NCI-H1930 (cell line): ENCODE measurements at regions not wholly inside any gene's neighbourhood (a gene's known extent, or its start where the extent isn't known, plus 50 kb on each side); places are given as distances from the start of the nearest gene placed in this dataset.

Source experiments
- DNase-seq, 2 experiments: peaks; one replicate each; lab custom pipeline; 2025; lab: John Stamatoyannopoulos, UW

DNA sequence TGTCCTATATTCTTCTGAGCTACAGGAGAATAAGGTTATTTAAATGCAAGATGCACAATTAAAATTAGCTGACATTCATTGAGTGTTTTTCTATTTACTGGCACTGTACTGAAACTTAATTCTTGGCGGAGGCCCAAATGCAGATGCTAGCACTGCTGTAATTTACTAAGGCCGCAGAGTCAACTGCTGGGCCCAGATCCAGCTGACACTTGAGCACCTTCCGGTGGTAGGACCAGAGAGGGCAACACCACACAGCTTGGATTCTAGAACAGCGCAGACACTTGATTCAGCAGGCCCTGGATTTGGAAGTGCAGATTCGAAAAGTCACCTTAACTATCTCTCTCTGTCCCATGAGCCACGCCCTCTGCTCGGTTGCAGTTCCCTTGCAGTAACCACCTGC, 228.6 kb upstream of the TMEM72 start:
- no peak for DNase-seq

DNA sequence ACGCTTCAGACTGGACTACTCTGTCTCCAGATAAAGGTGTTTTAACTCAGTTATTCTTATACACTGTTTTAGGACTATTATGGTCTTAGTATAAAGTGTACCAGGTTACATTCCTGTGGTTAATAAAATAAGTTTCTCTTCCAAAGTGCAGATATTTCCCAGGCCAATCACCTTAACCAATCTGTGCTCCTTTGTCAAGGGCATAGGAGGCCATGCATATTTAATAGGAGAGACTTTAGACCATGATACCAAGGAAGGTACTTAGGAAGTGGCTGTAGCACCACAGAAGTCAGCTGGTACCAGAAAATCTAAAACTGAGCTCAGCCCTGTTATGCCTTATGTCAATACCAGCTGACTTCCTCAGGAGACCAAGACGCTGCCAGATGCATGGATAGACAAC, 226.5 kb upstream of the TMEM72 start:
- DNase-seq, result no peak

DNA sequence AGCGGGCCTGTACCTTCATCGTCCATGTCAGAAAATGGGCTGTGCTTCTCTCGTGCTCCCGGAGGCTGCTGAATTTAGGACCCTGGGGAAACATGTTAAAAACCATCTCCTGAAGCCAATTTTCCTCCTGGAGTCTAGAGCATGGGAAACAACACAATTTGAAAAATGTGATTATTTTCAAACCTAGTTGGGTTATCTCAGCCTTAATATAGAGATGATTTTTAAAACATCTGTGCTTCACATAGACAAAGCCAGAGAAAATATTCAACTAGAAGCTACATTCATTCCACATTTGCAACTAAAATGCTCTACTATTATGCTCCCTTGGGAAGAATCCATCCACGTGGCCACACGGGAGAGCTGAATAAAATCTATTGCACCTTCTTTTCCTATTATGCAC, 225.9 kb upstream of the TMEM72 start:
- no peak for DNase-seq

DNA sequence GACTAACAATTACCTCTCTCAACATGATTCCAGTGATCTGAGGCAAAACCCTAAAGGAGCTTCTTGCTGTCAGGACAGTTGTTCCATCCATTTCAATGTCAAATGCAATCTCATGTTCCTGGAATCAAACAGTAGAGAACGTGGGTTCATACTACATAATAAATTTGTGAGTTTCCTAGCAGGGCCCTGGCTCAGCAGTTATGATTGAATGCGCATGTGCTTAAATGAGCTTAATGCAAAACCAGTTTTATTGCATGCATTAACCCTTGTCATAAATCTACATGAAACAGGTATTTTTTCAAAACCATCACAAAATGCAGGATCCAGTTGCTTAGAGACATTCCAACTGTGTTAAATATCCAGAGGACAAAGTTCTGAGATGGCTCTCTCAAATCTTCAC, 225.4 kb upstream of the TMEM72 start:
- no peak for DNase-seq

DNA sequence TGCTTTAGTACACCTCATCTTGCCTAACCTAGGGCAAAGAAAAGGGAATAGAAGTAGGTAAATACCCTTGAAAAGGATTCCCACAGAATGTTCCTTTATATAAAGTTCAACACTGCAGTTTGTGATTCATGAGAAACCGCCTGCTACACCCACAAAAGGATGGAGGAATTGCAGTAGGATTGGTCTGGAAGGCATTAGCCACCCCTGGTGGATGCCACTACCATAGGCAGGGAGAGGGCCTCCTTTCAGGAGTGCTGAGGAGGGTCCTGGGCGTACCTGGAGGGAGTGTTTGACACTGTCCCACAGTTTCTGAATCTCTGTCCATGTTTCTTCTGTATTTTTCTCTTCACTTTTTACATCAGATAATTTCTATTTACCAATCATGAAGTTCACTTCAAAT, 221.8 kb upstream of the TMEM72 start:
- no peak for DNase-seq

DNA sequence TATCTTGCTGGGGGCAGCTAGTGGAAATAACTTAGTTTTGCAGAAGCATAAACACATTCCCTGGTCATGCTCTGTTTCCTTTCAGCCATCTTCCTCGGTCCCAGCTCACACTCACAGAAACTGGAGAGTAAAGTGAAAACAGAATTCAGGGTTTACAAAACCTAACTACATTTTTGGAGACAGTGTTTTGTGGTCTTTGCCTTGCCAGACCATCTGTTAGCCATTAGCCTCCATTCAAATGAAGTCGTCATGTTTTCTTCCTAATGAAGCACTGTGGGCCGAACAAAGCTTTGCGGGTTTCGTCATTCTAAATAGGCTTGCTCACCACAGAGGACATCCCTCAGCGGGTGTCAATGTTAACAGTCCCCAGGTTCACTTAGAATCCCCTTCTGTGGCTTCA, 214.6 kb upstream of the TMEM72 start:
- no peak for DNase-seq

DNA sequence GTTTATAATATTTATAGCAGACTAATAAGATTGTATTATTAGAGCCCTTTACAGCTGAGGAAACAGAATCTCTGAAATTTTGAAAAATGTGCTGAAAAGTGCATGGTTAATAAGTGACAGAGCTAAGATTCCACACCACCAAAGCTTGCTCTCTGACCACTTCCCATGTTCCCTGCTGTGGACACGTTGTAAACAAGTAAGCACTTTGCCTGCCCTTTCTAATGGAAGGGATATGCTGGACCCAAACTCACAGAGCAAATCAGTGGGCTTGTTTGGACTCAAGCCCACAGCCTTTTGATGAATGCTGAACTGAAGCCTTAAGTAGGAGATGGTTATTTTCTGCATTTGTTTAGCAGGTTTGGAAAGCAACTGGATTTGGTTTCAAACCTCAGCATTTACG, 214.0 kb upstream of the TMEM72 start:
- no peak for DNase-seq

DNA sequence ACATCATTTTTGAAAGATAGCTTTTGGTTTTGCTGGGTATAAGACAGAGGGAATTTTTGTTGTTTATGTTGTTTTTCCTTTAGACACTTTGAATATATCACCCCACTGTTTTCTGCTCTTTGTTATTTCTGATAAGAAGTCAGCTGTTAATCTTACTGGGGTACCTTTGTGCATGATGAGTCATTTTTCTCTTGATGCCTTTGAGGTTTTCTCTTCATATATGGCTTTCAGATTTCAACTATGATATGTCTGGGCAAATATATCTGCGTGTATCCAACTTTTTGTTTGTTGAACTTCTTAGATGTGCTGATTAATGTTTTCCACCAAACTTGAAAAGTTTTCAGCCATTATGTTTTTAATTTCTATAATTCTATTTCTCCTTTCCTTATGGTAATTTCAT, 208.6 kb upstream of the TMEM72 start:
- no peak for DNase-seq

DNA sequence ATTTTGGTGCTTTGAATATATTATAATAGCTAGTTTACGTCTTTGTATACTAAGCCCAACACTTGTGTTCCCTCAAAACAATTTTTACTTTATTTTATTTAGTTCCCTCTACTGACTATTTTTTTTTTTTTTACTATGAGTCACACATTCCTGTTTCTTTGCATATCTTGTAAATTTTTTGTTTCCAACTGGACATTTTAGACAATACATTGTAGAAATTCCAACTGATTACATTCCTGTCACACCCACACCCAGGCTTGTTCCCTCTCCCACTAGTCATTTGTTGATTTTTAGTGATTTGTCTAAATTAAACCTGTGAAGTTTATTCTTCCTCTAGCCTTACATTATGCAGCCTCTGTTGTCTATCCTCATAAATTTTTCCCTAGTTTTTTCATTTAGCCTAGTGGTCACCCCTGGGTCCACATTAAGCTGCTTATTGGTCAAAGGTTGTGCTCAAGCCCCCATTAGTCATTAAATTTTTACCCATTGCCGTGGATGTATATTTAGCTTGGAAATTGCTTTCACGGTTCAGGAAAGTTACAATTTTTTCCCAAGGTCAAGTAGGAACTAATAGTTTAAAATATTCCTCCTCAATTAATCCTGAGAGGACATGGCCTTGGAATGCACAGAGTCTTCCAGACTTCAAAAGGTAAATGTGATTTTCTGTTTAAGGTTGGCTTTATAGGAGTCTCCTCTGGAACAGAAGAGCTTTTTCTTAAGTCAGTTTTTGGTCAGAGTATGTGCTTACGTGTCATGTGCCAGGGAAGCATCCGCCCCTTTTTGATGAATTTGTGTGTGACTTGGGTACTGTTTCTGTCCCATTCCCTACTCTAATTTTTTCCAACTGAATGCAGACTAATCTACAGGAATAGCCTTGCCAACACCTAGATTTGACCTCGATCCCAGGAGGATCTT, 207.6 kb upstream of the TMEM72 start:
- no peak for DNase-seq

DNA sequence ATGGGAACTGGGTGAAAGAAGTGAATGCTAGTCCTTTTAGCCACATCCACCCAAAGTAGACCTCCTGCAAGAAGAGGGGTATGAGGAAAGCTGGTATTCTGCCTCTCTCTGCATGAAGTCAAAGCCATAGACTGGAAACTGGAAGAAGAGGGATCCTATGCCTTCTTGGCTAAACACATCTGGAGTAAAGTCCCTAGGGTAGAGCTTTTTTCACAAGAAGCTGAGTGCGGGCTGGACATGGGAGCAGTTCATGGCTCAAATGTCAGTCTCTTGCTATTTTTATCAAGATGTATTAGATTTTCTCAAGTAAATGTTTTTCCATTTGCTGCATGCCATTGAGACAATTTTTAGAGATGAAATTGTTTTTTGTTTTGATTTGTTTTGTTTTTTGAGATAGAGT, 206.5 kb upstream of the TMEM72 start:
- no peak for DNase-seq

DNA sequence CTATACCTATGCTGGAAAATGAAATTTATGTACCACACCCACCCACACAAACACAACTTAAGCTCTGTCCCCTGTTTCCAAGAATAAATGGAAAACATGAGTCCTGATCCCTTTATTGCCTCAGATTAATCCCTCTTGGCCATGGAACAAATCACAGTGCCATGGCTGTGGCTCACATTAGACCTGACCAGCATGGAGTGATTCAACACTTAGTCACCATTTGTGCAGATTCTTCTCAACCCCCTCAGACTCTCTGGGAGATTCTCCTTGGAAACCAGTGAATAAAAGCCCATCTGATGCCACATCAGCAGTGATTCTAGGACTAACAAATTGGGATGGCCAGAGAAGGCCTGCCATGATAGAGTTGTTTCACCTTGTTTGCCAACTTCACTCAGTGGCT, 204.4 kb upstream of the TMEM72 start:
- DNase-seq, result no peak

DNA sequence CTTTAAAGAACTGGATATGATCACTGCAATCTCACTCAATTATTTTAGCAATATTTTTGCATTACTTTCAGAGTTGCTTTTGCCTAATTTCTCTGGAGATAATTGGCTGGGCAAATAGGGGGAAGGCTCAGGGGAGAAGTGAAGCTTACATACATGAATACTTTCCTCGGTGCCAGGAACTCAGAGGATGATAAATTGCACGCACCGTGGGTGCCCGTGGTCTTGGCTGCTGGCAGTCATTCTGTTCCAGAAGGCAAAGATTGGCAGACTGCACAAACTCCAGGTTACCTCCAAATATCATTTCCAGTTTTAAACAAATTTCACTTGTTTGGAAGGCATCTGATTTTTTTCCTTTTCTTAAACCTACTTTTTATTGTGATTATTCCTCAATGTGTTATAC, 197.8 kb upstream of the TMEM72 start:
- no peak for DNase-seq

DNA sequence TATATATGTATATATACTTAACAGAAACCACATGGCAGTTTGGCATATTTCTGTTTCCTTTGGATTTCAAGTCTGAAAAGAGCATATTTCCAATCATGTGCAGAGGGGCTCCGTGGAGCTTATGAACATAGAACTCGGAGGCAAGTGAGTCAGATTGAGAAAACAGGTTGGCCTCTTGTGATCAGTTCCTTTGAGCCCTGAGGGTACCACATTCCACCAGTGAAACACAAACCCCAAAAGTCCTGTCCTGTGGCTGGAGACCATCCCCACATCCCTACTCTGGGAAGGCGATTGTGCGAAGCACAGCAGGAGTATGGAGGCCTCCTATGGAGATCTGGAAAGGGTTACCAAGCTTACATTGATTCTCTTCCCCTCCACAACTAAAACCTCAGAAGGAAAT, 196.7 kb upstream of the TMEM72 start:
- DNase-seq, result no peak

DNA sequence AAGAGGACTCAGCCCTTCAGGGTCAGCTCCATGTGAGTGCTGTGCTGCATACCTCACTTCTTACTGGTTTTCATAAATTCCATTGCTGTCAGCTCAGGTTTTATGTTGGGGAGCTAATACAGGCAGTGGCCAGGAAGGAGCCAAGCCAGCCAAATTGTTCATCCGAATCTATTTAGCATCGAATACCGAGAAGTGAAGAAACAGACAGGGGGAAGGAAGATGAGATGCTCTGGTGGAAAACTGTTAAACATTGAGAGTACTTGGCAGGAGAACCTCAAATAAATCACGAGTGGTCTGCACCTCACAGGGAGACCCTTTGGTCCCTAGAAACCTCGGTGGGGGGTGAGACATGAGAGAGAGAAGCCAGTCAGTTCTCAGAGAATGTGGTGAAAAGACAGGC, 196.0 kb upstream of the TMEM72 start:
- DNase-seq, result no peak

DNA sequence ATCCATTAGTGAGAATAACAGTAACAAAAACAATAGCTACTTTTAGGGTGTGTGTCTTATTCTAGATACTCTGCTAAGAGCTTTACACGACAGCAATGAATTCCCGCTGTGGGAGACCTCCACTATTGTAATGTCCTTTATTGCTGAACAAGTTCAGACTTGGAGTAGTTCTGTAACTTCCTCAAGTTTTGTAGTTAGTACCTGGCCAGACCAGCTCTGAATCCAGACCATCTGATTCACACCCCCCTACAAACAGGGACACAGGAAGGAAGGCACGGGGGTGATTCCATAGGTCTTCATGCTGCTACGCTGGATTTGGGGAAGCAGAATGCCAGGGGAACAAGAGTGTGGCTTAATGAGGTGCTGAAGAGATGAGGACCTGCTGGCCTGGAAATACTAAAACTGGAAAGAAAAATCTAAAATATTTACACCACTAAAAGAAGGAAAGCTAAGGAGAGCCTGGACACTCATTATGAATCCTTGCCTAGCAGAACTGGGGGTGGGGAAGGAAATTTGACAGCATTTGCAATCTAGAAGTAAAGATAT, 194.6 kb upstream of the TMEM72 start:
- DNase-seq, result no peak

DNA sequence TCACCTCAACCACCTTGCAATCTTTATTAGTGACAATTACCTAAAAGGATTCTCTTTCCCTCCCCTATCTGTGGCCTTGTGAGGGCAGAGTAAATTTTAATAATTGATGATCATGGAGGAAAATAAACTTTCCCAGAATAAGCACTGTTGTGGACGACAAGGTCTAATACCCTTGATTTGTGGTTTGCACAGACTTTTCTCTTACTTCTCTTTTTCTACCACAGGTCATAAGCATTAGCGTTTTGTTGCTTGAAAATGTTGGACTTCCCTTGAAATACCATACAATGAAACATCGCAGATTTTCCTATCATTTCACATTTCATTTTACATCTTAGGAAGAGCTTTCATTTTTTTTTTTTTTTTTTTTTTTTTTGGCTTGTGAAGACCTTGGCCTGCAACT, 188.1 kb upstream of the TMEM72 start:
- no peak for DNase-seq

DNA sequence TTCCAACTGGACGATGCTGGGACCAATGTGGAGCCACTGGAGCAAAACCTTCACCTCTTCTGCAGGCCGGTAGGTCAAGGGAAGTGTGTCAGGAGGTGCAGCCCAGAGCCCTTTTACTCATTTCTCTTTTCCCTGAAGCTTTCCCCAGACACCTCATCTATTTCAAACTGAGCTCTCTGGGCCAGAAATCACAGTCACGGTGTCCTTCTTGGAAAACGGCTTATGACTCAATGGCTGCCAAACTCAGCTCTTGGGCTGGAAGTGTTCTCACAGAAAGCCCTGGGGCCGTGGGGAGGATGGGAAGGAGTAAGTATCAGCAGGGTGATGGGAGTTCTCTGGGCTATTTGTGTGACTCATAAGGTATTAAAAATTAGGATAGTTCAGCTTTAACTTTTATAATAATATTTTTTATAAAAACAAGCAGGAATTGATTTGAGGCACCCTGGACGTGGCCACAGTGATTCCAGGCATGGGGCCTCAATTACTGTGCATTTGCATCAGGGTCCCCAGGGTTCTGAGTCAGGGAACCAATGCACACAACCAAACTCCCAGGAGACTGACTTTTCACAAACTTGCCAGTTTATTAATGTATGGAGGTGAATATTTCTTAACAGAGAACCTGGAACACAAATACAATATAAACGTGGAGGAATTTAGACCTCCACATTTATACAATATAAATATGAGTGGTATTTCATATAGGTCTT, 187.4 kb upstream of the TMEM72 start:
- no peak for DNase-seq

DNA sequence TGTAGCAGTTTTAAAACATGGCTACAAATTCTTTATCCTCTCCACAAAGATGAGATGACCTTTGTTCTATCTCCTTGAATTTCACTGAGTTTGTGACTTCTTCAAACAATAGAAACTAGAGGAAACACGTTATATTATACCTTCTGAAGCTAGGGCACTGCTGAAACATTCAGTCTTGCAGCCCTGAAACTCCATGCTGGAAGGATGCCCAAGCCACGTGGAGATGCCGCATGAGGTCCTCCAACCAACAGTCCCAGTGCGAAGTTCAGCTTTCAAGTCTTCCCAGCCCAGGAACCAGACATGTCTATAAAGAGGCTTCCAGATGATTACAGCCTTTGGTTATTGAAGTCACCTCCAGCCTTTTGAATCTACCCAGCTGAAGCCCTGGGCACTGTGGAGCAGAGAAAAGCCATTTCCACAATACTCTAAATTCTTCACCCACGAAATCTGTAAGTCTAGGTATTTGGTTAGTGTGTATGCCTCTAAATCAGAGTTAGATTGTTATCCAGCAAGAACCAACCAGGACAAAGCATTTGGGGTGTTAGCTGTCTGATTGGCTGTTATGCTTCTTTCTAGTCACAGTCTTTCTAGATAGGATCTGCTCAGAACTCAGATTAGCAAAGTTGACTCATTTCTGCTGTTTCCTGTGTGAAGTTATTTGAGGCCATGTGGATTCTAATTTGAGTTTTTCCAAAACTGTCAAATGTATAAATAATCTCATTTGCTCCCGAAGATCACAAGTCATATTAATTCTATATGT, 186.5 kb upstream of the TMEM72 start:
- DNase-seq, result no peak

DNA sequence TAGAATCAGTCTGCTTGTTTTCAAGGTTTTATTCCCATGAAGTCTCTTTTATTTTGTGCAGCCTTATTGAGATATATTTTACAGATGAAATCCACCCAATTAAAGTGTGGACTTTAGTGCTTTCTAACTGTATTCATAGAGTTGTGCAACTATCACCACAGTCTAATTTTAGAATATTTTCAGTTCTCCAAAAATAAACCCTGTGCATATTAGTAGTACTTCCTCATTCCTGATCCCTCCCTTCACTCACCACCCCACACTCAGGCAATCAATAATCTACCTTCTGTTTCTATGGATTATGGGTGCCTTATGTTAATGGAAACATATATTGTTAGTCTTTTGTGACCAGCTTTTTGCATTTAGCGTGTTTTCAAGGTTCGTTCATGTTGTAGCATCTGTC, 185.7 kb upstream of the TMEM72 start:
- DNase-seq, result no peak

DNA sequence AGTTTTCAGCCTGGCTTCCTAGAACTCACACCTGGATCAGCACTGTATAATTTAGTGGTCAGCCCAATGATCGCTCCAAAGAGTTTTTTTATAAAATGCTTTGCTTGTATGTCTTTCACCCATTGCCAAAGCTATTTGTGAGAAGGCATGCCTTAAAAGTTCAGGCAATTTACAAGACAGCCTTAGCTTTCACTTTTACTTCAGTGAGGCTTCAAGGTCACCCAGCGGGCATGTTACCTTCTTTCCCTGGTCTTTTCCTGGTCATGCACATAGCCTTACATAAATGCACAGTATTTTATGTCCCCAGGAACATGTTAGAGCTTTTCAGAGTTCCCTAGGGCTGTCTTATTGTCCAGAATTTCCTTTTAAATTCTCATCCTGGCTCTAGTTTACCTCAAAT, 179.9 kb upstream of the TMEM72 start:
- no peak for DNase-seq

DNA sequence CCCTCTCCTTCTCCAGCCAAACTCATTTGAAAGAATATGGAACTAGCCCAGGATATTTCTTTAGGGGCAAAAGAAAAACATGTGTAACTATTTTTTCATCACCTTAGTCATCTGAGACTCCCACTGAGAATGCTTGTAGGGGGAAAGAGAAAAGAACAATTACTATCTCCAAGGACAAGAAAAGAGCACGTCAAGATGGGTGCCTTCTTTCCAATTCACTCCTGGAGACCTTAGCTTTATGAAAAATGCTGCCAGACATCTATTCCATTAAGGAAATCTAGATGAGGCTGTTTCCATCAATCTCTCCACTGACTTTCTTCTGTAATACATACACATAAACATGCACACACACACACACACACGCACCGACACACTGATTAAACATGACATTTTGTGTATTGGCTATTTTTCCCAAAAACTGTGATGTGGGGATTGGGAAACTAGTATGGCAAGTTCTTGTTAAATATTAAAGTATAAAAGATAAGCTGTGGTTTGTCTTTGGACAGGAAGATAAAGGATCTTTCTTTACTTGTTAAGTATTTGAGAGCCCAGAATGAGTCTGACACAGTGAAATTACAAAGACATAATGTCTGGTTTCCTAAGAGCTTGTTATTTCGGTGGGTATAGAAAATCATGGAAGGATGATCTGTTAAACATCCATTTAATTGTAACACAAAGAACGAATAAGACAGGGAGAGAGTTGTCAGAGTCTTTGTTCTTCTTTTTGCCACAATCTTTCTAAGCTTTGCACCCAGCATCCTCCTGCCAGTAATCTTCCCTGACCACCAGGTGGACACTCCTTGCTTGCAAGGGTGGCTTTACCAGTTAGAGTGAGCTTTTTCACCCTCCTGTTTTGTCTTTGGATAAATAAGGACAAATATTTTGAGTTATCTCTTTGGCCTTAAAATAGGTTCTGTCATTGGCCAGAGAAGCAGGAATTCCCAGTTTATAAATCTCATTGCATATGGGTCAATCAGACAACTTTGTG, 177.3 kb upstream of the TMEM72 start:
- no peak for DNase-seq
